ENCODE measurements at regions not wholly inside any gene's neighbourhood (a gene's known extent, or its start where the extent isn't known, plus 50 kb on each side); places are given as distances from the start of the nearest gene placed in this dataset.

DNA sequence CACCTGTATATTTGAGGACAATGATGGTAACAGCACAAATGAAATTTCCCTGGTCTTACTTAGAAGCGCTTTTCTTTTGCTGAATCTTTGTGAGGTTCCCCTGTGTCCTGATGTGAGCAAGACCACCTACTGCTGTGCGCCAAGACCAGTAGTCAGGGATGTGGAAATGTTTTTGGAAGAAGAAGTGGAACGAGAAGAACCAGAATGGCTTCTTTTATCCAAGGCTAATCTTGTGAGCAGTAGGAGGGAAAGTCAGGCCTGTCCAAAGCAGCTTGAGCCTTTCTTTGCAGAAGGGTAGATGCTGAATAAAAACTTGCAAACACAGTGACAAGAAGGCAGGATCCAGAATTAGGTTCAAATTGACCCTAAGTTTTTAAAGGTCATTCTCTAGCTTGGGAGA is 223.0 kb downstream of the FAT3 start (continued):
- TF ChIP-seq, protein P1, sequence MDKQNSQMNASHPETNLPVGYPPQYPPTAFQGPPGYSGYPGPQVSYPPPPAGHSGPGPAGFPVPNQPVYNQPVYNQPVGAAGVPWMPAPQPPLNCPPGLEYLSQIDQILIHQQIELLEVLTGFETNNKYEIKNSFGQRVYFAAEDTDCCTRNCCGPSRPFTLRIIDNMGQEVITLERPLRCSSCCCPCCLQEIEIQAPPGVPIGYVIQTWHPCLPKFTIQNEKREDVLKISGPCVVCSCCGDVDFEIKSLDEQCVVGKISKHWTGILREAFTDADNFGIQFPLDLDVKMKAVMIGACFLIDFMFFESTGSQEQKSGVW (CRISPR knock-in tag; IDR thresholded peaks at IDR 0.05; ENCODE audit: borderline replicate concordance) = no peak
- no peak for TF ChIP-seq XBP1 (CRISPR knock-in tag; IDR thresholded peaks at IDR 0.05)
- TF ChIP-seq, protein P2, sequence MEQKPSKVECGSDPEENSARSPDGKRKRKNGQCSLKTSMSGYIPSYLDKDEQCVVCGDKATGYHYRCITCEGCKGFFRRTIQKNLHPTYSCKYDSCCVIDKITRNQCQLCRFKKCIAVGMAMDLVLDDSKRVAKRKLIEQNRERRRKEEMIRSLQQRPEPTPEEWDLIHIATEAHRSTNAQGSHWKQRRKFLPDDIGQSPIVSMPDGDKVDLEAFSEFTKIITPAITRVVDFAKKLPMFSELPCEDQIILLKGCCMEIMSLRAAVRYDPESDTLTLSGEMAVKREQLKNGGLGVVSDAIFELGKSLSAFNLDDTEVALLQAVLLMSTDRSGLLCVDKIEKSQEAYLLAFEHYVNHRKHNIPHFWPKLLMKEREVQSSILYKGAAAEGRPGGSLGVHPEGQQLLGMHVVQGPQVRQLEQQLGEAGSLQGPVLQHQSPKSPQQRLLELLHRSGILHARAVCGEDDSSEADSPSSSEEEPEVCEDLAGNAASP (CRISPR knock-in tag; IDR thresholded peaks at IDR 0.05; ENCODE audit: borderline replicate concordance) = no peak
- TF ChIP-seq SRSF4 (IDR thresholded peaks at IDR 0.05; ENCODE audit: low read depth, low read length, poor library complexity, severe bottlenecking) = no peak
- TF ChIP-seq HNRNPLL (IDR thresholded peaks at IDR 0.05; ENCODE audit: low read depth, low read length, poor library complexity, severe bottlenecking) = no peak

DNA sequence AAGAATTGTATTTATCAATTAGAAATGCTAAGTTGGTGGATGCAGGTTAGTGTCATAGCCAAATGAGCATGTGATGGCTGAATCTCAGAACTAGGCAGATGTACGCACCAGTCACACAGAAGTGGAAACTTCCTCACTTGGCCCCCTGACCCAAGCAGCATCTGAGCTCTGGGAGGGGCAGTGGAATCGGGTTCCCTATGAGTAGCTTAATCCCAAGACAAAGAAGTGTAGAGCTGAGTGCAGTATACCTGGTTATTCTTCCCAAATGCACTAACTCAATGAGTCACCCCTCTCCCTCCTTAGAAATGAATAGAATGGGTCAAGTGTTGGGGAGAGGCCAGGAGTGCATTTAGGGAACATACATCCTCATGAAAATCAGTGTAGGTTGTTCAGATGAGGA is 224.6 kb downstream of the FAT3 start:
- in situ Hi-C loops (cut with HindIII; ENCODE audit: extremely low pct_ligation_motif_present, low pct_unique_long_range_greater_than_20kb) = no loop called here
- ATAC-seq (no peak), DNase-seq (ENCODE audit: low spot score) (no peak), FAIRE-seq (no peak)
- H3K9ac ChIP-seq (ENCODE audit: insufficient read depth, low read depth, low read length) = no peak overlapping the region
- no peak overlapping the region for H3K4me3 ChIP-seq (replicated peaks in 1 of 3; ENCODE audit: insufficient read depth in 1 of 3, low read depth in 2 of 3, low read length in 3 of 3)
- H3K27ac ChIP-seq (ENCODE audit: extremely low read length, insufficient read depth, low read length) = no peak overlapping the region
- H3K79me2 ChIP-seq (ENCODE audit: insufficient read depth, low read length) = no peaks in the 10 kb centered on the region
- no TSS peak for BruUV-seq (replicated peaks)
- POLR2A ChIA-PET = no interaction called here
- 29% methylated on average over 2 of the region's 2 CpGs for WGBS (ENCODE audit: low lambda C conversion rate)
- no peaks in the 10 kb centered on the region for H3K9me3 ChIP-seq (ENCODE audit: low read length)
- H4K20me1 ChIP-seq (ENCODE audit: insufficient read depth, low read length) = no peaks in the 10 kb centered on the region
- H2AFZ ChIP-seq (ENCODE audit: low read length) = no peak overlapping the region
- no peaks in the 10 kb centered on the region for H3K36me3 ChIP-seq (replicated peaks in 1 of 2; ENCODE audit: control insufficient read depth in 1 of 2, insufficient read depth in 2 of 2, low read length in 2 of 2)
- TF ChIP-seq, protein P3, sequence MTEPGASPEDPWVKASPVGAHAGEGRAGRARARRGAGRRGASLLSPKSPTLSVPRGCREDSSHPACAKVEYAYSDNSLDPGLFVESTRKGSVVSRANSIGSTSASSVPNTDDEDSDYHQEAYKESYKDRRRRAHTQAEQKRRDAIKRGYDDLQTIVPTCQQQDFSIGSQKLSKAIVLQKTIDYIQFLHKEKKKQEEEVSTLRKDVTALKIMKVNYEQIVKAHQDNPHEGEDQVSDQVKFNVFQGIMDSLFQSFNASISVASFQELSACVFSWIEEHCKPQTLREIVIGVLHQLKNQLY (CRISPR knock-in tag; IDR thresholded peaks at IDR 0.05) = no peak
- no peak for TF ChIP-seq NFE2 (CRISPR knock-in tag; IDR thresholded peaks at IDR 0.05)
- no peak for TF ChIP-seq ZBTB1 (CRISPR knock-in tag; IDR thresholded peaks at IDR 0.05; ENCODE audit: borderline replicate concordance)
- TF ChIP-seq FOXA1 (IDR thresholded peaks at IDR 0.05) = no peak
- TF ChIP-seq FOXA1 (CRISPR knock-in tag; IDR thresholded peaks at IDR 0.05) = no peak
- TF ChIP-seq ZNF776 (CRISPR knock-in tag; IDR thresholded peaks at IDR 0.05) = no peak
- TF ChIP-seq IKZF4 (CRISPR knock-in tag; IDR thresholded peaks at IDR 0.05; ENCODE audit: borderline replicate concordance, low read depth, not compliant biosample characterization) = no peak
- no peak for TF ChIP-seq JARID2 (CRISPR knock-in tag; IDR thresholded peaks at IDR 0.05; ENCODE audit: insufficient replicate concordance)
- TF ChIP-seq MED1 (CRISPR knock-in tag; IDR thresholded peaks at IDR 0.05) = no peak
- TF ChIP-seq ZFP41 (CRISPR knock-in tag; IDR thresholded peaks at IDR 0.05; ENCODE audit: borderline replicate concordance) = no peak
- H3K4me2 ChIP-seq (ENCODE audit: low read depth, low read length) = no peak overlapping the region
- H3K4me1 ChIP-seq (ENCODE audit: insufficient read depth, low read length) = no peaks in the 10 kb centered on the region
- CTCF ChIA-PET (ENCODE audit: low intra/inter-chr PET ratio, low total read pairs) = no interaction called here
- H3K27me3 ChIP-seq (ENCODE audit: control insufficient read depth in 1 of 2, insufficient read depth in 2 of 2, low read length in 2 of 2) = no peaks in the 10 kb centered on the region
- intact Hi-C loops (cut with micrococcal nuclease; ENCODE audit: unreplicated experiment) = no loop called here
